Pancreas (tissue), 10 donors: ENCODE measurements at regions not wholly inside any gene's neighbourhood (a gene's known extent, or its start where the extent isn't known, plus 50 kb on each side); places are given as distances from the start of the nearest gene placed in this dataset.

Source experiments
- ATAC-seq, 4 donors: fragments of 200-7000 bp; cut with Tn5 transposase; one replicate each; pipeline versions ENCODE4 v1.8.0 to v1.9.1; 2020; ENCODE audit warnings: mild to moderate bottlenecking in 4 of 4, moderate library complexity in 4 of 4
- DNase-seq, 6 donors: peaks; one replicate each; pipeline ENCODE4 v3.0.0-alpha.2; 2020
- FAIRE-seq: peaks from 2 replicates; lab custom pipeline; 2012; peaks lifted over from hg19 to GRCh38; lab: Jason Lieb, UNC
- H3K27ac ChIP-seq, 4 donors: fragments of 200-600 bp; sonication (generic); 1 replicate in 3 of 4; 2 replicates in 1 of 4; pipeline versions ENCODE4 v1.5.0 to v1.8.0; 2020
- H3K27me3 ChIP-seq, 4 donors: fragments of 200-600 bp; one replicate each; pipeline ENCODE4 v1.8.0; 2021
- H3K36me3 ChIP-seq, 3 donors: fragments of 200-600 bp; sonication (generic) in 1 of 3; one replicate each; pipeline versions ENCODE4 v1.5.0 to v1.8.0; 2020 to 2021
- H3K4me1 ChIP-seq, 3 donors: fragments of 200-600 bp; one replicate each; pipeline ENCODE4 v1.8.0; 2021
- H3K4me3 ChIP-seq, 4 donors: fragments of 200-600 bp; sonication (generic) in 2 of 4; one replicate each; pipeline versions ENCODE4 v1.5.0 to v1.8.0; 2020 to 2021
- H3K9me3 ChIP-seq, 4 donors: fragments of 200-600 bp; one replicate each; pipeline ENCODE4 v1.8.0; 2021
- WGBS, 2 donors: extraction: QIAGEN DNeasy Blood & Tissue Kit; methylation state at CpG; one replicate each; pipeline ENCODE4 v1.1.7; 2013; 5-methylcytosine and 5-hydroxymethylcytosine counted together
- intact Hi-C, 3 donors: fragments of 100-400 bp; cut with DNase I; formaldehyde crosslinking; loops; one replicate each; pipeline versions ENCODE4 v1.11.1 to v1.14.2; 2022
- TF ChIP-seq, protein P1 (sequence below), 4 donors: fragments of 200-600 bp; sonication (generic) in 3 of 4; IDR thresholded peaks; one replicate each; pipeline versions ENCODE4 v1.5.0 to v1.8.0; 2021; ENCODE audit warnings: antibody characterized with exemption in 4 of 4
- donor health status: healthy with polysubstance abuse.
- donor health status: DM: no; HTN: no; CAD: no; lungs with moderate emphysema.
- donor health status: DM: no; HTN: no; CAD: no.
- donor health status: control.
- donor health status: control.
- donor health status: Bipolar disorder and iron deficiency.
- donor health status: DM: yes; HTN: yes; CAD: no.
- donor health status: DM: no; HTN: no; CAD: no.
- donor health status: DM: no; HTN: no; CAD: no.
- donor health status: DM: yes; HTN: yes; CAD: no.

DNA sequence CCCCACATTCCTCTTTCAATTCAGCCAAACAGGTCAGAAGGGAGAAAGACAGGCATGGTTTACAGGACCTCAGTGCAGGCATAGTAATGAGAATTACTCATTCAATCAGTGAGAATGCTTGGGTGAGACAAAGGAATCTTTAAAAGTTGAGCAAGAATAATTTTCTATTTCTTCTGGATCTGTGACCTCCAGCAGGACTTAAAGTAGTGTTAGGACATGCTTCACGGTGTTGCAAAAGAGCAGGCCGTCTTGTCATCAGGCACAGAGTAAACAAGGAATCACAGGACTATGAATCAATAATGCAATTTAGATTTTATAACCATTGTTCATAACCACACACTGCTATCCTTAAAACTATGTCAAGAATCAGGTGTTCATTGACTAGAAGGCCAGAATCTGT lies 130.6 kb upstream of the GLRA2 start:
- no peak overlapping the region for H3K4me3 ChIP-seq
- ATAC-seq = peak in 3 of 4 donors; percentile 25 to 40 (median 36)
- no peaks in the 10 kb centered on the region for H3K36me3 ChIP-seq
- H3K4me1 ChIP-seq = no peaks in the 10 kb centered on the region
- no peaks in the 10 kb centered on the region for H3K27me3 ChIP-seq
- TF ChIP-seq, protein P1, sequence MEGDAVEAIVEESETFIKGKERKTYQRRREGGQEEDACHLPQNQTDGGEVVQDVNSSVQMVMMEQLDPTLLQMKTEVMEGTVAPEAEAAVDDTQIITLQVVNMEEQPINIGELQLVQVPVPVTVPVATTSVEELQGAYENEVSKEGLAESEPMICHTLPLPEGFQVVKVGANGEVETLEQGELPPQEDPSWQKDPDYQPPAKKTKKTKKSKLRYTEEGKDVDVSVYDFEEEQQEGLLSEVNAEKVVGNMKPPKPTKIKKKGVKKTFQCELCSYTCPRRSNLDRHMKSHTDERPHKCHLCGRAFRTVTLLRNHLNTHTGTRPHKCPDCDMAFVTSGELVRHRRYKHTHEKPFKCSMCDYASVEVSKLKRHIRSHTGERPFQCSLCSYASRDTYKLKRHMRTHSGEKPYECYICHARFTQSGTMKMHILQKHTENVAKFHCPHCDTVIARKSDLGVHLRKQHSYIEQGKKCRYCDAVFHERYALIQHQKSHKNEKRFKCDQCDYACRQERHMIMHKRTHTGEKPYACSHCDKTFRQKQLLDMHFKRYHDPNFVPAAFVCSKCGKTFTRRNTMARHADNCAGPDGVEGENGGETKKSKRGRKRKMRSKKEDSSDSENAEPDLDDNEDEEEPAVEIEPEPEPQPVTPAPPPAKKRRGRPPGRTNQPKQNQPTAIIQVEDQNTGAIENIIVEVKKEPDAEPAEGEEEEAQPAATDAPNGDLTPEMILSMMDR (IDR thresholded peaks at IDR 0.05) = no peak
- no peaks in the 10 kb centered on the region for H3K9me3 ChIP-seq
- no peak overlapping the region for H3K27ac ChIP-seq
- no peak for FAIRE-seq
- no peak for DNase-seq
- intact Hi-C loops = no loop called here
- 8 to 24% methylated on average over 2 of the region's 2 CpGs for WGBS, 2 donors

GRCh38 chrX:14389682-14390081 lies 139.7 kb upstream of the GLRA2 start:
- Histone ChIP-seq H3K27ac (no peak overlapping the region), H3K36me3 (no peaks in the 10 kb centered on the region), H3K4me1 (no peaks in the 10 kb centered on the region), H3K9me3 (no peaks in the 10 kb centered on the region), H3K4me3 (no peak overlapping the region), H3K27me3 (no peaks in the 10 kb centered on the region)
- DNase-seq (no peak), ATAC-seq (no peak), FAIRE-seq (no peak)
- TF ChIP-seq, protein P1 (IDR thresholded peaks at IDR 0.05) = no peak
- intact Hi-C loops = no loop called here
- WGBS, 2 donors = 61 to 72% methylated on average over 4 of the region's 4 CpGs

- ATAC-seq (no peak), DNase-seq (no peak), FAIRE-seq (no peak)
- H3K36me3 ChIP-seq = no peaks in the 10 kb centered on the region
- TF ChIP-seq, protein P1 (IDR thresholded peaks at IDR 0.05) = no peak
- no peak overlapping the region for H3K27ac ChIP-seq
- no peaks in the 10 kb centered on the region for H3K9me3 ChIP-seq
- no peaks in the 10 kb centered on the region for H3K4me1 ChIP-seq
- H3K4me3 ChIP-seq = no peak overlapping the region
- intact Hi-C loops = no loop called here
- no peaks in the 10 kb centered on the region for H3K27me3 ChIP-seq
- 56 to 62% methylated on average over 4 of the region's 4 CpGs for WGBS, 2 donors
Measured at GRCh38 chrX:14386981-14387380, 142.4 kb upstream of the GLRA2 start.

- TF ChIP-seq, protein P1 (IDR thresholded peaks at IDR 0.05) = no peak
- Histone ChIP-seq H3K27ac (no peak overlapping the region), H3K4me3 (no peak overlapping the region), H3K36me3 (no peaks in the 10 kb centered on the region), H3K9me3 (no peaks in the 10 kb centered on the region), H3K4me1 (no peaks in the 10 kb centered on the region), H3K27me3 (no peaks in the 10 kb centered on the region)
- intact Hi-C loops = no loop called here
- DNase-seq (no peak), FAIRE-seq (peak; percentile 37), ATAC-seq (no peak)
Measured at GRCh38 chrX:14380044-14380443, 149.3 kb upstream of the GLRA2 start.

DNA sequence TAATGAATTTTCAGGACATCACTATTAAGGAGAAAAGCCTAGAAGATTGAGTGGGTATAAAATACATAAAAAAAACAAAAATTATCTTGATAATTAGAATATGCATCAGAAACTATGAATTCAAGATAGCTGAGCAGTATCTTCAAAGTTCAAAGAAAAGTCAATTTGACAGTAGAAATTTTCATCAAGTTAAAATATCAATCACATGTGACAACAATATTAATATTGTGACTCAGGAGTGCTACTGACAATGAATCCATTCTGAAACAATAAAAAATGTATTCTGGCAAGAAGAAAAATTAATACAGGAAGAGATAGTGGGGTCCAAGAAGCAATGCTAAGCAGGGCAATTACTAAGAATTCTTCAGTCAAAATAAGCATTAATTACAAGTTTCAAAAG lies 151.9 kb upstream of the GLRA2 start:
- H3K27ac ChIP-seq = no peak overlapping the region
- H3K36me3 ChIP-seq = no peaks in the 10 kb centered on the region
- TF ChIP-seq, protein P1 (IDR thresholded peaks at IDR 0.05) = no peak
- peak; percentile 66 for FAIRE-seq
- no peak for DNase-seq
- no peaks in the 10 kb centered on the region for H3K4me1 ChIP-seq
- H3K9me3 ChIP-seq = no peaks in the 10 kb centered on the region
- ATAC-seq = no peak
- no peaks in the 10 kb centered on the region for H3K27me3 ChIP-seq
- intact Hi-C loops = no loop called here
- H3K4me3 ChIP-seq = no peak overlapping the region
